ENCODE measurements at regions not wholly inside any gene's neighbourhood (a gene's known extent, or its start where the extent isn't known, plus 50 kb on each side); places are given as distances from the start of the nearest gene placed in this dataset.

- no peak for ATAC-seq (ENCODE audit: poor library complexity)
- H3K27me3 Mint-ChIP-seq, result no peaks in the 10 kb centered on the region
- no peaks in the 10 kb centered on the region for H3K36me3 Mint-ChIP-seq (ENCODE audit: low read depth)
- no peaks in the 10 kb centered on the region for H3K4me1 ChIP-seq (ENCODE audit: insufficient read depth, low read length)
- ChIA-PET POLR2A (no interaction called here), CTCF (no interaction called here)
- no peak for DNase-seq
- H3K27ac ChIP-seq (ENCODE audit: low read depth in 1 of 2, low read length in 2 of 2), result no peak overlapping the region
- intact Hi-C loops (cut with DNase I, micrococcal nuclease), result no loop called here
- H3K36me3 ChIP-seq (ENCODE audit: insufficient read depth, low read length), result no peaks in the 10 kb centered on the region
- H3K9me3 ChIP-seq (ENCODE audit: control insufficient read depth in 1 of 2, insufficient read depth in 1 of 2, low read length in 2 of 2), result no peaks in the 10 kb centered on the region
- no peaks in the 10 kb centered on the region for H3K9me3 Mint-ChIP-seq
- H3K4me1 Mint-ChIP-seq (ENCODE audit: low read depth), result no peaks in the 10 kb centered on the region
- no peak for TF ChIP-seq CTCF (IDR thresholded peaks at IDR 0.05)
- no peak overlapping the region for H3K4me3 Mint-ChIP-seq
- H3K27ac Mint-ChIP-seq, result no peak overlapping the region
- no peak overlapping the region for H3K4me3 ChIP-seq (ENCODE audit: low read length)
- H3K27me3 ChIP-seq (ENCODE audit: control insufficient read depth in 1 of 2, insufficient read depth in 2 of 2, low read length in 2 of 2), result no peaks in the 10 kb centered on the region
Observed at GRCh38 chr4:165678236-165678935, 194.7 kb upstream of the TLL1 start.

DNA sequence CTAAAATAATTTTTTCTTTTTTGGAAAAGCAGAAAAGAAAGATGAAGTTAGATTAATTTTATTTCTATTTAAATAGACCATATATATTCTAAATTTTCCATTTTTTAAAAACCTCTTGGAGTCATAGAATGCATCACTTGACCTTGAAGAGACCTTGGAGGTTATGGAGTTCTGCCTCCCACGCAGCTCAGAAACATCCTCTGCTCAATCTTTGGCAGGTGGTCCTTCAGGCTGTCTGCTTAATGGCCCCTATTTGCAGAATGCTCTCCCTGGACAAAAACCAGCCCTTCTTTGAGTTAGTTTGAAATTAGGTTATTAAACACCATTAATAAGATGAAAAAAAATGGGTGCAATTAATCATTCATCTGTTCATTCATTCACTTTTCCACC lies 194.1 kb upstream of the TLL1 start:
- ChIA-PET CTCF (no interaction called here), POLR2A (no interaction called here)
- DNase-seq (no peak), ATAC-seq (ENCODE audit: poor library complexity) (no peak)
- Mint-ChIP-seq H3K4me1 (ENCODE audit: low read depth) (no peaks in the 10 kb centered on the region), H3K27me3 (no peaks in the 10 kb centered on the region), H3K4me3 (no peak overlapping the region), H3K9me3 (no peaks in the 10 kb centered on the region), H3K27ac (no peak overlapping the region), H3K36me3 (ENCODE audit: low read depth) (no peaks in the 10 kb centered on the region)
- no peak for TF ChIP-seq CTCF (IDR thresholded peaks at IDR 0.05)
- Histone ChIP-seq H3K27me3 (ENCODE audit: control insufficient read depth in 1 of 2, insufficient read depth in 2 of 2, low read length in 2 of 2) (no peaks in the 10 kb centered on the region), H3K36me3 (ENCODE audit: insufficient read depth, low read length) (no peaks in the 10 kb centered on the region), H3K27ac (ENCODE audit: low read depth in 1 of 2, low read length in 2 of 2) (no peak overlapping the region), H3K4me3 (ENCODE audit: low read length) (no peak overlapping the region), H3K4me1 (ENCODE audit: insufficient read depth, low read length) (no peaks in the 10 kb centered on the region), H3K9me3 (ENCODE audit: control insufficient read depth in 1 of 2, insufficient read depth in 1 of 2, low read length in 2 of 2) (no peaks in the 10 kb centered on the region)
- intact Hi-C loops (cut with DNase I, micrococcal nuclease), result no loop called here

- ChIA-PET CTCF (no interaction called here), POLR2A (no interaction called here)
- Mint-ChIP-seq H3K4me1 (ENCODE audit: low read depth) (no peaks in the 10 kb centered on the region), H3K27ac (no peak overlapping the region), H3K9me3 (no peaks in the 10 kb centered on the region), H3K4me3 (no peak overlapping the region), H3K36me3 (ENCODE audit: low read depth) (no peaks in the 10 kb centered on the region), H3K27me3 (no peaks in the 10 kb centered on the region)
- Histone ChIP-seq H3K9me3 (ENCODE audit: control insufficient read depth in 1 of 2, insufficient read depth in 1 of 2, low read length in 2 of 2) (no peaks in the 10 kb centered on the region), H3K27ac (ENCODE audit: low read depth in 1 of 2, low read length in 2 of 2) (no peak overlapping the region), H3K4me3 (ENCODE audit: low read length) (no peak overlapping the region), H3K4me1 (ENCODE audit: insufficient read depth, low read length) (no peaks in the 10 kb centered on the region), H3K36me3 (ENCODE audit: insufficient read depth, low read length) (no peaks in the 10 kb centered on the region), H3K27me3 (ENCODE audit: control insufficient read depth in 1 of 2, insufficient read depth in 2 of 2, low read length in 2 of 2) (no peaks in the 10 kb centered on the region)
- intact Hi-C loops (cut with DNase I, micrococcal nuclease), result no loop called here
- ATAC-seq (ENCODE audit: poor library complexity), result no peak
- TF ChIP-seq CTCF (IDR thresholded peaks at IDR 0.05), result no peak
- DNase-seq, result no peak
Observed at GRCh38 chr4:165680821-165681220, 192.2 kb upstream of the TLL1 start.
